GM18507 (cell line): ENCODE measurements at regions not wholly inside any gene's neighbourhood (a gene's known extent, or its start where the extent isn't known, plus 50 kb on each side); places are given as distances from the start of the nearest gene placed in this dataset.

Experiments
- DNase-seq: peaks from one replicate; pipeline ENCODE4 v3.0.0; 2011; ENCODE audit warnings: low read depth; ENCODE audit not compliant: insufficient read length; ENCODE audit errors: extremely low spot score
- FAIRE-seq: peaks from 2 replicates; lab custom pipeline; 2011; peaks lifted over from hg19 to GRCh38; lab: Jason Lieb, UNC

DNA sequence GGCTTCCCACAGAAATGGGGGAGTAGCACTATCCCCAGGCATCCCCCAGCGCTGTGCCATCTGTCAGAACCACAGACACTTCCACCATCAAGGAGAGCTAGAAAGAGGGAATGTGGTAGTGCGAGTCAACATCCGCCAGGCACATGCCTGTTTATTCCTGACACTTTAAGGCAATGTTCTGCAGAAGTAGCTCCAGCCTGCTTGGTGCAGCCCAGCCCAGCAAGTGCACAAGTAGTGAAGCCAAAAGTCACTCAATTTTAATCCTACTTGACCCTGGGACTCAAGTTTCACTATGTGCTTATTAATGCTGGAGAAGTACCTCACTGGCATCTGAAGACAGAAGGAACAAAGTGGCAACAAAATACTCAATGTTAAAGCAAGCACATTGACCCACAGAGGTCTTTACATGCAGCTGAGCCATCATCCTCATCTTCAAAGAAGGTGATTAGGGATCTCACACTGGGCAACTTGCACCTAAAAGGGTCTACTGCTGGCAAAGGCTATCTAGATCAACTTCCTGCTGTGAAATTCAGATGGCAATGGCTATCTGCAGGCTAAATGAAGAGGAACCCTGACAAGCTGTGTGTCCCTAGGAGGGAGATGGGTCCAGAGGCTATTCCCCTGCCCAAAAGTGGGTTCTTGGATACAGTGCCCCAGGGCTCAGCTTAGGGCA, 61.4 kb upstream of the CLDN18 start:
- FAIRE-seq, result no peak
- DNase-seq, result no peak

- DNase-seq (no peak), FAIRE-seq (no peak)
Observed at GRCh38 chr3:137958636-137959035, 51.3 kb upstream of the CLDN18 start.
